D721Med (cell line): ENCODE measurements at regions not wholly inside any gene's neighbourhood (a gene's known extent, or its start where the extent isn't known, plus 50 kb on each side); places are given as distances from the start of the nearest gene placed in this dataset.

Experiments
- DNase-seq: peaks from one replicate; pipeline ENCODE4 v3.0.0; 2011; ENCODE audit warnings: low spot score; ENCODE audit not compliant: insufficient read length
- FAIRE-seq: peaks from 2 replicates; lab custom pipeline; 2011; peaks lifted over from hg19 to GRCh38; lab: Jason Lieb, UNC
- CTCF ChIP-seq: IDR thresholded peaks from 2 replicates; pipeline ENCODE4 v1.5.1; 2012; ENCODE audit warnings: mild to moderate bottlenecking, control low read depth; ENCODE audit not compliant: insufficient read depth; ENCODE audit errors: missing control alignments

DNA sequence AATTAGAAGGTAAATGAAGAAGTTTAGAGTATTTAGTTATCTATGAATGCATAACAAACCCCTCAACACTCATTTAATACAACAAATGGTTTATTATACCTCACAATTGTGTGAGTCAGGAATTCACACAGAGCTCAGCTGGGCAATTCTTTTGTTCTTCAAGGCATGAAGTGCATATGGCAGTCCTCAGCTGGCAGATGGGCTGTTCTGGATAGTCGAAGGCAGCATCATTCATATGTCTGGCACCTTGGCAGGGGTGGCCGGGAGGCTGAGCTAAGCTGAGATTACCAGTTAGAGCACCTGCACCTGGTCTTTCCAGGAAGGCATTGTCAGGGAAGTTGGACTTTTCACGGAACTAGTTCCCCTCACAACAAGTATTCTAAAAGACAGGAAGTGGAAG lies 286.2 kb upstream of the DUSP10 start:
- DNase-seq, result no peak

GRCh38 chr1:222026280-222026679 lies 284.4 kb upstream of the DUSP10 start:
- TF ChIP-seq CTCF, result no peak
- FAIRE-seq (peak; percentile 16), DNase-seq (no peak)

More for the DNA sequence above, 286.2 kb upstream of the DUSP10 start:
- no peak for FAIRE-seq
- TF ChIP-seq CTCF, result no peak

DNA sequence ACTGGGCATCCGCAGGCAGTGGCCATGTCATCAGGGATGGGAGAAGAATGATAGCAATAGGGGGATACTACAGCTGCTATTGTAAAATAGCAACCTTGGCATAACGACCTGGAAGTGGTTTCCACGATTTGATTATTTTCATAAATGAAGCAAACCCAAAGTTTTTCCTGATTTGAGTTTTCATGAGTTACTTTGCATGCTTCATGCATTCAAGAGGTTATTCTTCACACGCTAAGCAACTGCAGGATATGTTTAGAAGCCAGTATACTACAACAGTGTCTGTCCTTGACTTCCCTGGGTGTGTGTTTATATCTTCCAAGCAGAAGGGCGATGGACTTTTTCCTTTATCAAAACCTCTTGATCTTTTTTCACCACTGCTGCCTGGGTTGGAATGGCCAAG lies 281.1 kb upstream of the DUSP10 start:
- TF ChIP-seq CTCF, result no peak

DNA sequence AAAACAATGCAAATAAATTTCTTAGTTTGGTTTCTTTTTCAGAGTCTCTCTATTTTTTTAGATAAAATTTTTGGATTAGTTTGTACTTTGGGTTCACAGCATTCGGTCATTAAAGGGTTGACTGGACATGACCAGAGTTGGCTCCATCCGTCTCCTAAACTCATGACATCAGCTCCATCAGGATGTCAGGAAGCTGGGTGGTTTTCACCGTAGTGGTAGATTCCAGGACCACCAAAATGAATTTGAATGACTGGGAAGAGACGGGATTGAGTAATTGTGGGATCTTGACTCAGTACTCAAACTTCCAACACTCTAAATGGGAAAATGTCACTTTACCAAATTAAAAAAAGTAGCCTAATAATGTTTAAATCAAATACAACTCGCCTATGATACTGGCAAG lies 279.2 kb upstream of the DUSP10 start:
- TF ChIP-seq CTCF, result no peak
- no peak for DNase-seq
- no peak for FAIRE-seq

More for the DNA sequence above, 281.1 kb upstream of the DUSP10 start:
- no peak for FAIRE-seq
- DNase-seq, result no peak

DNA sequence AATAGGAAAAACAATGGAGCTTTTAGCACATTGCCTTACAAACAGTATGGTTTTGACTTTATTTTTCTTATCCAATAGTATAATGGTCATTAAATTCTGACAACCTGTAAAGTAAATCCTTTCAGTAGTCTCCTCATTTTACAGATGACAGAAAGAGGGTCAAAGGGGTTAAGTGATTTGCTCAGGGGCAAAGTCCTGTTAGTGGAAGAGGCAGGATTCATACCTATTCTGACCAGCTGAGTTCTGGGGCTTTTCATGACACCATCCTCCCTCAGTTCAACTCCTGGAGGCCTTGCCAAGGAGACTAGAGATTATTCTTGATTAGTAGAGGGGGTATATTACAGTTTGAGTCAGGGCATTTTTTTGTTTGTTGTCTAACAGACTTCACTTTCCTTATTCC lies 278.7 kb upstream of the DUSP10 start:
- DNase-seq (no peak), FAIRE-seq (no peak)
- no peak for TF ChIP-seq CTCF

DNA sequence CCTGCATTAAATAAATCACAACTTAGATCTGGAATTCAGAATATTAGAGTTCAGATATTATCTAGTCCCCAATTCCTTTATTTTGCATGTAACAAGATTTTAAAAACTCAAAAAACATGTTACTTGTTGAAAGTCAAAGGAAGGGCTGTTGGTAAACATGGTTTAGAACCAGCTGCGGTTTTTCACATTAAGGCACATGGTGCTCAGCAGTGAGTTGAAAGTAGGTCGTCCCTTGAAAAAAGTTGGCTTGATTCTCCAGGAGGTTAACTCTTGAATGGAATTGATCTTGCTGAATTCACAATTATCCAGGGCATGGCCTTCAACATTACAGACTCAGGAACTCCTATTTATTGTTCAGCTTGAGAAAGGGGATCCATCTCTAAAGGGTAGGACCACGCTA lies 277.1 kb upstream of the DUSP10 start:
- FAIRE-seq, result peak; percentile 63
- no peak for DNase-seq
- TF ChIP-seq CTCF, result no peak

- DNase-seq, result peak; percentile 22
- no peak for TF ChIP-seq CTCF
- peak; percentile 97 for FAIRE-seq
Measured at GRCh38 chr1:222018041-222018440, 276.2 kb upstream of the DUSP10 start.
